Upper lobe of left lung (tissue), 4 donors: ENCODE measurements at regions not wholly inside any gene's neighbourhood (a gene's known extent, or its start where the extent isn't known, plus 50 kb on each side); places are given as distances from the start of the nearest gene placed in this dataset.

ENCODE experiments used
- CTCF ChIP-seq, 6 experiments: fragments of 450-650 bp in 4 of 6; fragments of 200-600 bp in 2 of 6; sonication (generic) in 2 of 6; IDR thresholded peaks; one replicate each; pipeline ENCODE4 v1.5.1; 2016 to 2019; ENCODE audit warnings: antibody characterized with exemption in 6 of 6
- POLR2AphosphoS5 ChIP-seq, 2 donors: sonication (generic); formaldehyde crosslinking; IDR thresholded peaks; one replicate each; pipeline ENCODE4 v1.5.1; 2017; ENCODE audit warnings: antibody characterized with exemption in 2 of 2

DNA sequence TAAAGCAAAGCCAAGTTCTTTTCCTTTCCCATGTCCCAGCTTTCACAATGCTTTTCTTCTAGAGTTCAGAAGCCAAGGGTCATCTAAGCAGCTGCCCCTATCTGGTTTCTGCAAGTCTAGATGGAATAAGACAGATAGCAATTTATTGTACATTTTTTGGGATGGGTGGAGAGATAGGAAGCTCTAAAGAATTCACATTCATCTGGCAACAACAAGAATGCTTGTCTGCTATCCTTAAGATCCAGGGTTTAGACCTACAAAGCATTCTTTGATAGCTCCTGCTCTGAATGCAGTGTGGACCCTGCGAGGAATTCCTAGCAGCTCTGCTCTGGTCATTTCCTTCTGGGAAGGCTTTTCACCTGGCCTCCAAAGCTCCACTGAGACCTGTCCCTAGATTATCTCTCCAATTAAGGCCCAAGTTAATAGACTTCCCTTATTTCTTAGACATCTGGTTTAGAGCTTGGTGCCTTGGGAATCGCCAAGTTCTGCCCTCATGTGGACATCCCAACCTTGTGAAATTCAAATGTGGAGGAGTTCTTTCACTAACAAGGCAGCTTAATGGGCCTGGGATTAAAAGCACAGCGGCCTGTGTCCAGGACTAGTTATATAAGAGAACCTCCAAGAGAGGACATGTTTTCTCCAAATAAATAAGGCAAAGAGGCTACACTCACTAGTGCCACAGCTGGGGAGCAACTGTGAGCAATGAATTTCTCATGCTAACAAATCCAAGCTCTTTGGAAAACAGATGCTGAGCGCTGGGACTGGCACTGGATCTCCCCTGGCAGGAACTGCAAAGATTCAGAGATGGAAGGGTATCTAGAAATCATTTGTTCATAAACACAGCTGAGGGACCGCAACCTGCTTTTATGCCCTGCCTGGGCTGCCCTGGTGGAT is 384.5 kb upstream of the DDHD1 start:
- TF ChIP-seq POLR2AphosphoS5 (IDR thresholded peaks at IDR 0.05) = no peak
- no peak for TF ChIP-seq CTCF (IDR thresholded peaks at IDR 0.05)
